IMR-90 (cell line): ENCODE measurements at regions not wholly inside any gene's neighbourhood (a gene's known extent, or its start where the extent isn't known, plus 50 kb on each side); places are given as distances from the start of the nearest gene placed in this dataset.
"Not testable (repeated sequence)": the region's sequence is repeated elsewhere in the genome, so short reads cannot be mapped to it uniquely, and the experiment has no call there.

Experiments used
- ATAC-seq: fragments of 200-7000 bp; cut with Tn5 transposase; 2 replicates; pipeline ENCODE4 v1.9.1; 2020; ENCODE audit warnings: low read depth, mild to moderate bottlenecking, moderate library complexity
- BruUV-seq: library from RNA; stranded (reverse); fragments of 400-500 nt; replicated peaks from 2 replicates; lab custom pipeline; 2021; lab: Mats Ljungman, UMichigan
- CTCF ChIA-PET: fragments of 300-600 bp; formaldehyde crosslinking; extraction: SDS; loops from one replicate; lab custom pipeline; 2021; ENCODE audit warnings: antibody characterized with exemption; lab: Yijun Ruan, JAX
- POLR2A ChIA-PET: fragments of 300-600 bp; sonication (Branson Sonifier 250); formaldehyde crosslinking; loops from one replicate; lab custom pipeline; 2022; ENCODE audit warnings: antibody characterized with exemption; ENCODE audit not compliant: unreplicated experiment; lab: Charles Lee
- DNase-seq: peaks from one replicate; pipeline ENCODE4 v3.0.0; 2013
- H2AFZ ChIP-seq: replicated peaks from 2 replicates; pipeline ENCODE3; 2013; ENCODE audit warnings: low read length, mild to moderate bottlenecking; ENCODE audit not compliant: poor library complexity
- H2AK5ac ChIP-seq: 2 replicates; pipeline ENCODE4 v1.6.1; 2013; ENCODE audit warnings: low read depth, low read length, inconsistent platforms
- H2AK9ac ChIP-seq: replicated peaks from 2 replicates; pipeline ENCODE3; 2013; ENCODE audit warnings: mild to moderate bottlenecking, low read depth, low read length, moderate library complexity; ENCODE audit not compliant: poor library complexity
- H2BK120ac ChIP-seq: 2 replicates; pipeline ENCODE4 v1.6.1; 2013; ENCODE audit warnings: low read depth, low read length, inconsistent platforms
- H2BK15ac ChIP-seq: 3 replicates; pipeline ENCODE4 v1.6.1; 2013; ENCODE audit warnings: low read depth, low read length, inconsistent platforms
- H2BK20ac ChIP-seq: 2 replicates; pipeline ENCODE4 v1.6.1; 2013; ENCODE audit warnings: low read depth, mild to moderate bottlenecking, inconsistent platforms, low read length, moderate library complexity
- H2BK5ac ChIP-seq: 2 replicates; pipeline ENCODE4 v1.6.1; 2013; ENCODE audit warnings: mild to moderate bottlenecking, low read depth, low read length, inconsistent platforms; ENCODE audit not compliant: poor library complexity, severe bottlenecking
- H3K14ac ChIP-seq: replicated peaks from 2 replicates; pipeline ENCODE4 v1.6.1; 2013; ENCODE audit warnings: low read depth, low read length, inconsistent platforms
- H3K18ac ChIP-seq: 2 replicates; pipeline ENCODE4 v1.6.1; 2013; ENCODE audit warnings: low read depth, low read length, control low read depth
- H3K23ac ChIP-seq: 2 replicates; pipeline ENCODE4 v1.6.1; 2013; ENCODE audit warnings: low read depth, low read length, inconsistent platforms
- H3K27ac ChIP-seq: 2 replicates; pipeline ENCODE4 v1.5.1; 2013; ENCODE audit warnings: mild to moderate bottlenecking, control low read depth, low read length; ENCODE audit not compliant: insufficient read depth
- H3K27me3 ChIP-seq: 2 replicates; pipeline ENCODE4 v1.6.1; 2013; ENCODE audit warnings: low read length; ENCODE audit not compliant: control insufficient read depth, insufficient read depth
- H3K36me3 ChIP-seq: 2 replicates; pipeline ENCODE4 v1.6.1; 2013; ENCODE audit warnings: low read length, mixed read lengths; ENCODE audit not compliant: control insufficient read depth, insufficient read depth
- H3K4ac ChIP-seq: 2 replicates; pipeline ENCODE4 v1.6.1; 2013; ENCODE audit warnings: low read depth, low read length, inconsistent platforms
- H3K4me1 ChIP-seq: 2 replicates; pipeline ENCODE4 v1.6.1; 2013; ENCODE audit warnings: low read length, mixed read lengths; ENCODE audit not compliant: control insufficient read depth, insufficient read depth
- H3K4me2 ChIP-seq: 2 replicates; pipeline ENCODE4 v1.6.1; 2013; ENCODE audit warnings: low read depth, mild to moderate bottlenecking, control low read depth, low read length, moderate library complexity
- H3K4me3 ChIP-seq: 2 replicates; pipeline ENCODE4 v1.5.1; 2013; ENCODE audit warnings: low read depth, mild to moderate bottlenecking, control low read depth, low read length, moderate library complexity; ENCODE audit not compliant: insufficient read depth
- H3K56ac ChIP-seq: 2 replicates; pipeline ENCODE4 v1.6.1; 2013; ENCODE audit warnings: low read length, inconsistent platforms; ENCODE audit not compliant: insufficient read depth; ENCODE audit errors: extremely low read depth
- H3K79me1 ChIP-seq, 2 experiments: 2 replicates each; pipeline ENCODE4 v1.6.1; 2013; ENCODE audit warnings: low read length in 2 of 2, inconsistent platforms in 1 of 2, low read depth in 1 of 2
- H3K9ac ChIP-seq: 2 replicates; pipeline ENCODE4 v1.6.1; 2013; ENCODE audit warnings: low read depth, low read length, control low read depth
- H3K9me1 ChIP-seq: 2 replicates; pipeline ENCODE4 v1.6.1; 2013; ENCODE audit warnings: low read length, inconsistent platforms; ENCODE audit not compliant: insufficient read depth
- H3K9me3 ChIP-seq: 2 replicates; pipeline ENCODE4 v1.6.1; 2013; ENCODE audit warnings: low read length; ENCODE audit not compliant: control insufficient read depth, insufficient read depth
- H4K20me1 ChIP-seq: 2 replicates; pipeline ENCODE4 v1.6.1; 2013; ENCODE audit warnings: low read length, inconsistent platforms; ENCODE audit not compliant: insufficient read depth
- H4K5ac ChIP-seq: 2 replicates; pipeline ENCODE4 v1.6.1; 2013; ENCODE audit warnings: mild to moderate bottlenecking, low read depth, low read length, control low read depth
- H4K8ac ChIP-seq, 2 experiments: 2 replicates each; pipeline ENCODE4 v1.6.1; 2013; ENCODE audit warnings: low read depth in 2 of 2, low read length in 2 of 2, control low read depth in 1 of 2, inconsistent platforms in 1 of 2
- H4K91ac ChIP-seq: 2 replicates; pipeline ENCODE4 v1.6.1; 2013; ENCODE audit warnings: low read depth, low read length, inconsistent platforms; ENCODE audit not compliant: insufficient read depth
- WGBS, 2 experiments: methylation state at CpG; one replicate each; pipeline versions ENCODE4 v1.1.5 to v1.1.7; 2013; ENCODE audit warnings: missing lambda C conversion rate in 2 of 2; ENCODE audit not compliant: insufficient read length in 1 of 2; ENCODE audit errors: extremely low coverage in 2 of 2; 5-methylcytosine and 5-hydroxymethylcytosine counted together
- dilution Hi-C: fragments of 300-500 bp; cut with HindIII; formaldehyde crosslinking; loops from one replicate; pipeline ENCODE4 v1.14.3; 2018; ENCODE audit warnings: low sequenced_read_pairs; ENCODE audit not compliant: unreplicated experiment
- in situ Hi-C: fragments of 300-500 bp; cut with MboI; formaldehyde crosslinking; loops from 3 replicates; pipeline ENCODE4 v1.14.3; 2019; ENCODE audit warnings: low sequenced_read_pairs, inconsistent platforms, mixed read lengths
- intact Hi-C: fragments of 100-400 bp; cut with micrococcal nuclease; formaldehyde crosslinking; loops from 2 replicates; pipeline ENCODE4 v1.10.0; 2022

- dilution Hi-C loops: not testable (repeated sequence)
Observed at GRCh38 chr5:91917037-91917814, 534.1 kb upstream of the ARRDC3 start.

More at GRCh38 chr5:91917037-91917814, 534.1 kb upstream of the ARRDC3 start:
- H2BK15ac ChIP-seq, H3K4me2 ChIP-seq, H3K18ac ChIP-seq, in situ Hi-C loops, H3K79me1 ChIP-seq, H3K23ac ChIP-seq, POLR2A ChIA-PET, H2BK5ac ChIP-seq, intact Hi-C loops, H3K36me3 ChIP-seq, ATAC-seq, H2AK9ac ChIP-seq, H2BK20ac ChIP-seq, H2AFZ ChIP-seq, H3K9me1 ChIP-seq, H4K8ac ChIP-seq, H4K5ac ChIP-seq, H4K20me1 ChIP-seq, H3K4me3 ChIP-seq, H3K9me3 ChIP-seq, H4K91ac ChIP-seq, H3K27me3 ChIP-seq, BruUV-seq, H2BK120ac ChIP-seq, H3K9ac ChIP-seq, H3K56ac ChIP-seq, CTCF ChIA-PET, H3K4ac ChIP-seq, H3K14ac ChIP-seq, H3K27ac ChIP-seq, DNase-seq, H2AK5ac ChIP-seq, H3K4me1 ChIP-seq: not testable (repeated sequence)
- 93% methylated on average over 3 of the region's 51 CpGs; no CpG with 5 or more reads in 1 of the 2 experiments for WGBS, 2 experiments
